GM12864 (cell line): ENCODE measurements at regions not wholly inside any gene's neighbourhood (a gene's known extent, or its start where the extent isn't known, plus 50 kb on each side); places are given as distances from the start of the nearest gene placed in this dataset.
"Not testable (repeated sequence)": the region's sequence is repeated elsewhere in the genome, so short reads cannot be mapped to it uniquely, and the experiment has no call there.

Experiments
- DNase-seq: peaks from one replicate; pipeline ENCODE4 v3.0.0-alpha.2; 2011; ENCODE audit warnings: low read depth
- H3K4me3 ChIP-seq: 2 replicates; pipeline ENCODE4 v1.5.1; 2011; ENCODE audit warnings: mild to moderate bottlenecking, low read depth, low read length, control low read depth
- TF ChIP-seq, protein P1 (sequence below): IDR thresholded peaks from 2 replicates; pipeline ENCODE4 v1.5.1; 2011; ENCODE audit warnings: low read depth, mild to moderate bottlenecking, moderate library complexity, low read length, control low read depth, inconsistent platforms; ENCODE audit errors: missing control alignments

- no peak overlapping the region for H3K4me3 ChIP-seq
- TF ChIP-seq, protein P1, sequence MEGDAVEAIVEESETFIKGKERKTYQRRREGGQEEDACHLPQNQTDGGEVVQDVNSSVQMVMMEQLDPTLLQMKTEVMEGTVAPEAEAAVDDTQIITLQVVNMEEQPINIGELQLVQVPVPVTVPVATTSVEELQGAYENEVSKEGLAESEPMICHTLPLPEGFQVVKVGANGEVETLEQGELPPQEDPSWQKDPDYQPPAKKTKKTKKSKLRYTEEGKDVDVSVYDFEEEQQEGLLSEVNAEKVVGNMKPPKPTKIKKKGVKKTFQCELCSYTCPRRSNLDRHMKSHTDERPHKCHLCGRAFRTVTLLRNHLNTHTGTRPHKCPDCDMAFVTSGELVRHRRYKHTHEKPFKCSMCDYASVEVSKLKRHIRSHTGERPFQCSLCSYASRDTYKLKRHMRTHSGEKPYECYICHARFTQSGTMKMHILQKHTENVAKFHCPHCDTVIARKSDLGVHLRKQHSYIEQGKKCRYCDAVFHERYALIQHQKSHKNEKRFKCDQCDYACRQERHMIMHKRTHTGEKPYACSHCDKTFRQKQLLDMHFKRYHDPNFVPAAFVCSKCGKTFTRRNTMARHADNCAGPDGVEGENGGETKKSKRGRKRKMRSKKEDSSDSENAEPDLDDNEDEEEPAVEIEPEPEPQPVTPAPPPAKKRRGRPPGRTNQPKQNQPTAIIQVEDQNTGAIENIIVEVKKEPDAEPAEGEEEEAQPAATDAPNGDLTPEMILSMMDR = no peak
- no peak for DNase-seq
Measured at GRCh38 chr2:12486205-12487118, 230.3 kb upstream of the TRIB2 start.

DNA sequence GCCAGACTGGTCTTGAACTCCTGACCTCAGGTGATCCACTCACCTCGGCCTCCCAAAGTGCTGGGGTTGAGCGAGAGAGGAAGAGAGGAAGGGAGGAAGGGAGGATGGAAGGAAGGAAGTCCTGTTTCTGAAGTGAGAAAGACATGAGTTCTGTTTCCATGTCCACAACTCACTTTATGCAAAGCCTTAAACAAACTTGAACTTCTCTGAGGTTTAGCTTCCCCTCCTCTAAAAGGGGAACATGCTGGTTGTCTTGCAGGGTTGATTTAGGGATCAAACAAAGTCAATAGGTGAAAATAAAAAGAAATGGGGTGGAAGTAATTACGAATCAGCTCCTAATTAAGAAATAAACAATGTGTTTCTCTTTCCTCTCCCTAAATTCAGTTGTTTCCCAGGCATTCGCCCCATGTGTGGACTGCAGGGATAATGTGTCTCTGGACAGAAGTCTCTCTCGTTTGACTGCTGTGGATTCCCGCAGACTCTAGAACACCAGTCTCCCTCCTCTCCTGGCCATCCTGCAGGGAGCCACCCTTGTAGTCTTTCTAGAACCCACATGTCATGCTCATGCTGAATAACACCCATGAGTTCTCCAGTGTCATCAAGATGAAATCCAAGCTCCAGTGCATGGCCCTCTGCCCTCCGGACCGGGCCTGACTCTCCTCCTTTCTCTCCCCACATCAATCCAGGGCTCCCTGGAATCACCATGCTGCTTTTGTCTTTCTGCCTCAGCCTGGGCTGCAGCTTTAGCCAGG, 229.3 kb upstream of the TRIB2 start:
- H3K4me3 ChIP-seq = no peak overlapping the region
- DNase-seq = no peak
- TF ChIP-seq, protein P1 = no peak

DNA sequence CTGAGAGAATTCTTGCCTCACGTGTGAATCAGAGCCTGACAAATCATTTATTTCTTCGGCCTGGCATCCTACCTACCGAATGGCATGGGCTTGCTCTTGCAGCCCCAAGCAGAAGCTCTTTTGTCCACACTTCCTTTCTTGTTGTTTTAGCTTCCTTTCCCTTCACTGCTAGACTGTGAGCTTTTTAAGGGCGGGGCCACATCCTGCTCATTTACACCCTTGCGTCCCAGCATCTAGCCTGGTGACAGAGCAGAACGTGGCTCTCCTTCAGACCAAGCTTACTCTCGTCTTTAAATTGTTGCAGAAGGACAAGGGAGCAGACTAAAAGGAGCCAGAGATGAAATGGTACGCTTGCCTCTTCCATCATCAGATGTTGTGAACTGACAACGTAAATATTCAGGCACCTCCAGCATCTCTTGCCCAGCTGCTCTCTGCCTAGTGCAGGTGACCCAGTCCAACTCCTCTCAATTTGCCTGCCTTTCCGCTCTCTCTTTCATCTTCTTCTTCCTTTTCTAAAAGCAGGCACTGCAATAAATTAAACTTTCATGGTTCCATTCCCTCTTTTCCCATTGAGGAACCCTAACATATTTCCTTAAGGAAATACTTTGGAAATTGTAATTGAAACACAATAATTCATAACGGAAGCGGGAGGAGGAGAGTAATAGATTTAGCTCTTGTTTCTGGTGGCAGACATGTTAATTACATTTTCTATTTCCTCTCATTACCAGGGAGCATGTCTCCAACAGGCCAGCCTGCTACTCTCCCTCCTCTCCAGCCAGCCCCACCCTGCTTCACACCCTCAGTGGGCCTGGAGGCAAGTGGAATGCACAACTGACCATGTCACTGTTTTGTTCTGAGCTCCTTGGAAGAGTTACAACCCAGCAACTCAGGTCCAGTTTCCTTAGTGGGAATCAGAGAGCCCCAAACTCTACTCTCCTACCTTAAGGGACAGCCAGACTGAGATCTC, 228.1 kb upstream of the TRIB2 start:
- TF ChIP-seq, protein P1 = no peak

GRCh38 chr2:12490641-12491040, 226.1 kb upstream of the TRIB2 start:
- no peak overlapping the region for H3K4me3 ChIP-seq
- no peak for DNase-seq
- TF ChIP-seq, protein P1 = no peak

More for the DNA sequence above, 228.1 kb upstream of the TRIB2 start:
- no peak overlapping the region for H3K4me3 ChIP-seq
- DNase-seq = no peak

- H3K4me3 ChIP-seq = not testable (repeated sequence)
Measured at GRCh38 chr2:12492360-12492759, 224.4 kb upstream of the TRIB2 start.

GRCh38 chr2:12493031-12493513, 223.7 kb upstream of the TRIB2 start:
- no peak for DNase-seq
- TF ChIP-seq, protein P1 = no peak
- H3K4me3 ChIP-seq = no peak overlapping the region

More at GRCh38 chr2:12492360-12492759, 224.4 kb upstream of the TRIB2 start:
- DNase-seq = not testable (repeated sequence)
